Occipital lobe (tissue), 1 donor: ENCODE measurements at regions not wholly inside any gene's neighbourhood (a gene's known extent, or its start where the extent isn't known, plus 50 kb on each side); places are given as distances from the start of the nearest gene placed in this dataset.

Source experiments
- DNase-seq: peaks from one replicate; lab custom pipeline; 2025; lab: John Stamatoyannopoulos, UW

- DNase-seq = no peak
Measured at GRCh38 chr21:33155422-33155821, 74.3 kb upstream of the IFNAR2 start.

- no peak for DNase-seq
Measured at GRCh38 chr21:33157303-33157702, 72.4 kb upstream of the IFNAR2 start.

- no peak for DNase-seq
Measured at GRCh38 chr21:33158654-33159053, 71.1 kb upstream of the IFNAR2 start.

- no peak for DNase-seq
Measured at GRCh38 chr21:33162436-33162951, 67.2 kb upstream of the IFNAR2 start.

GRCh38 chr21:33168886-33169285 is 60.9 kb upstream of the IFNAR2 start:
- DNase-seq = no peak

- no peak for DNase-seq
Measured at GRCh38 chr21:33169359-33169758, 60.4 kb upstream of the IFNAR2 start.

- DNase-seq = no peak
Measured at GRCh38 chr21:33171616-33172169, 58.0 kb upstream of the IFNAR2 start.

GRCh38 chr21:33174756-33175155 is 55.0 kb upstream of the IFNAR2 start:
- DNase-seq = no peak
